ENCODE measurements at regions not wholly inside any gene's neighbourhood (a gene's known extent, or its start where the extent isn't known, plus 50 kb on each side); places are given as distances from the start of the nearest gene placed in this dataset.

GRCh38 chr13:74259641-74260040, 125.4 kb upstream of the KLF12 start:
- intact Hi-C loops (cut with micrococcal nuclease; ENCODE audit: unreplicated experiment) (no loop called here), in situ Hi-C loops (cut with HindIII; ENCODE audit: low pct_unique_long_range_greater_than_20kb, low sequenced_read_pairs) (no loop called here)
- no peak overlapping the region for H3K27ac ChIP-seq (ENCODE audit: low read length)
- DNase-seq (ENCODE audit: low read depth, low spot score) (no peak), ATAC-seq (no peak)
- H3K9me3 ChIP-seq (ENCODE audit: control insufficient read depth, insufficient read depth, low read depth, low read length), result no peaks in the 10 kb centered on the region
- ChIA-PET CTCF (no interaction called here), POLR2A (no interaction called here)
- no peaks in the 10 kb centered on the region for H3K27me3 ChIP-seq (ENCODE audit: control insufficient read depth, insufficient read depth, low read length)
- H3K36me3 ChIP-seq (ENCODE audit: control insufficient read depth, insufficient read depth, low read length), result no peaks in the 10 kb centered on the region
- H3K4me3 ChIP-seq (ENCODE audit: low read depth in 2 of 2, low read length in 2 of 2), result no peak overlapping the region
- no peaks in the 10 kb centered on the region for H3K4me1 ChIP-seq (ENCODE audit: control insufficient read depth, insufficient read depth, low read length)
- no peak for TF ChIP-seq TCF7L2 (IDR thresholded peaks at IDR 0.05; ENCODE audit: low read depth, low read length)
- no peak for TF ChIP-seq REST (IDR thresholded peaks at IDR 0.05; ENCODE audit: insufficient read depth in 1 of 2, low read depth in 2 of 2, low read length in 1 of 2)
- no peak for TF ChIP-seq CTCF (IDR thresholded peaks at IDR 0.05)
- no peak for TF ChIP-seq SIN3A (IDR thresholded peaks at IDR 0.05; ENCODE audit: borderline replicate concordance, insufficient read depth, low read depth, low read length)
- TF ChIP-seq POLR2AphosphoS5 (IDR thresholded peaks at IDR 0.05; ENCODE audit: low read depth, low read length), result no peak
- no TSS peak for BruUV-seq (replicated peaks)

GRCh38 chr13:74258961-74259360, 124.8 kb upstream of the KLF12 start:
- Histone ChIP-seq H3K4me3 (ENCODE audit: low read depth in 2 of 2, low read length in 2 of 2) (no peak overlapping the region), H3K27me3 (ENCODE audit: control insufficient read depth, insufficient read depth, low read length) (no peaks in the 10 kb centered on the region), H3K4me1 (ENCODE audit: control insufficient read depth, insufficient read depth, low read length) (no peaks in the 10 kb centered on the region), H3K27ac (ENCODE audit: low read length) (no peak overlapping the region), H3K9me3 (ENCODE audit: control insufficient read depth, insufficient read depth, low read depth, low read length) (no peaks in the 10 kb centered on the region), H3K36me3 (ENCODE audit: control insufficient read depth, insufficient read depth, low read length) (no peaks in the 10 kb centered on the region)
- in situ Hi-C loops (cut with HindIII; ENCODE audit: low pct_unique_long_range_greater_than_20kb, low sequenced_read_pairs) (no loop called here), intact Hi-C loops (cut with micrococcal nuclease; ENCODE audit: unreplicated experiment) (no loop called here)
- POLR2A ChIA-PET, result no interaction called here
- TF ChIP-seq POLR2AphosphoS5 (IDR thresholded peaks at IDR 0.05; ENCODE audit: low read depth, low read length), result no peak
- no peak for TF ChIP-seq TCF7L2 (IDR thresholded peaks at IDR 0.05; ENCODE audit: low read depth, low read length)
- no peak for TF ChIP-seq SIN3A (IDR thresholded peaks at IDR 0.05; ENCODE audit: borderline replicate concordance, insufficient read depth, low read depth, low read length)
- no peak for TF ChIP-seq REST (IDR thresholded peaks at IDR 0.05; ENCODE audit: insufficient read depth in 1 of 2, low read depth in 2 of 2, low read length in 1 of 2)
- no peak for TF ChIP-seq CTCF (IDR thresholded peaks at IDR 0.05)
- no TSS peak for BruUV-seq (replicated peaks)
- DNase-seq (ENCODE audit: low read depth, low spot score) (no peak), ATAC-seq (no peak)
- CTCF ChIA-PET, result no interaction called here

All from Panc1 (cell line).